ENCODE measurements at regions not wholly inside any gene's neighbourhood (a gene's known extent, or its start where the extent isn't known, plus 50 kb on each side); places are given as distances from the start of the nearest gene placed in this dataset.
"Not testable (repeated sequence)": the region's sequence is repeated elsewhere in the genome, so short reads cannot be mapped to it uniquely, and the experiment has no call there.

GRCh38 chr17:51347851-51348584 lies 87.7 kb downstream of the UTP18 start:
- DNase-seq (ENCODE audit: low spot score), result no peak

- DNase-seq (ENCODE audit: low spot score), result no peak
Measured at GRCh38 chr17:51351080-51351479, 90.7 kb downstream of the UTP18 start.

- no peak for DNase-seq (ENCODE audit: low spot score)
Measured at GRCh38 chr17:51351890-51352289, 91.5 kb downstream of the UTP18 start.

- DNase-seq (ENCODE audit: low spot score), result no peak
Measured at GRCh38 chr17:51352798-51353197, 92.5 kb downstream of the UTP18 start.

GRCh38 chr17:51353296-51353695 lies 93.0 kb downstream of the UTP18 start:
- DNase-seq (ENCODE audit: low spot score), result no peak

GRCh38 chr17:51354936-51355335 lies 94.6 kb downstream of the UTP18 start:
- no peak for DNase-seq (ENCODE audit: low spot score)

- DNase-seq (ENCODE audit: low spot score), result no peak
Measured at GRCh38 chr17:51355441-51356410, 95.4 kb downstream of the UTP18 start.

GRCh38 chr17:51359055-51359454 lies 98.7 kb downstream of the UTP18 start:
- DNase-seq (ENCODE audit: low spot score), result no peak

- no peak for DNase-seq (ENCODE audit: low spot score)
Measured at GRCh38 chr17:51362811-51363585, 102.7 kb downstream of the UTP18 start.

- DNase-seq (ENCODE audit: low spot score), result no peak
Measured at GRCh38 chr17:51365090-51365489, 104.7 kb downstream of the UTP18 start.

- no peak for DNase-seq (ENCODE audit: low spot score)
Measured at GRCh38 chr17:51366866-51367265, 106.5 kb downstream of the UTP18 start.

GRCh38 chr17:51367836-51368235 lies 107.5 kb downstream of the UTP18 start:
- DNase-seq (ENCODE audit: low spot score), result not testable (repeated sequence)

GRCh38 chr17:51371732-51372151 lies 111.4 kb downstream of the UTP18 start:
- DNase-seq (ENCODE audit: low spot score), result peak; percentile 12

- DNase-seq (ENCODE audit: low spot score), result peak; percentile 60
Measured at GRCh38 chr17:51372345-51373004, 112.1 kb downstream of the UTP18 start.

GRCh38 chr17:51373489-51374152 lies 113.3 kb downstream of the UTP18 start:
- DNase-seq (ENCODE audit: low spot score), result no peak

GRCh38 chr17:51374209-51374608 lies 113.9 kb downstream of the UTP18 start:
- DNase-seq (ENCODE audit: low spot score), result no peak

- DNase-seq (ENCODE audit: low spot score), result no peak
Measured at GRCh38 chr17:51375771-51376170, 115.4 kb downstream of the UTP18 start.

GRCh38 chr17:51376739-51377138 lies 116.4 kb downstream of the UTP18 start:
- DNase-seq (ENCODE audit: low spot score), result no peak

GRCh38 chr17:51381262-51381661 lies 120.9 kb downstream of the UTP18 start:
- no peak for DNase-seq (ENCODE audit: low spot score)

- DNase-seq (ENCODE audit: low spot score), result no peak
Measured at GRCh38 chr17:51385208-51385607, 124.9 kb downstream of the UTP18 start.

- DNase-seq (ENCODE audit: low spot score), result no peak
Measured at GRCh38 chr17:51387582-51387981, 127.2 kb downstream of the UTP18 start.

All from germinal center (tissue), 1 donor.